ENCODE measurements at regions not wholly inside any gene's neighbourhood (a gene's known extent, or its start where the extent isn't known, plus 50 kb on each side); places are given as distances from the start of the nearest gene placed in this dataset.

GRCh38 chr14:65213316-65213715, 111.0 kb upstream of the MAX start:
- H3K4me3 Mint-ChIP-seq = no peak overlapping the region
- CTCF ChIA-PET = interaction anchor here (0.7 kb wide), 1 partner anchor 44 kb away, joined by 3 read pairs; no protein-coding TSS in a partner anchor
- peaks cover 36% of the 10 kb centered on the region for H3K4me1 Mint-ChIP-seq
- no peaks in the 10 kb centered on the region for H3K9me3 Mint-ChIP-seq (ENCODE audit: low read depth)
- H3K36me3 Mint-ChIP-seq = peaks cover 8% of the 10 kb centered on the region
- DNase-seq (no peak), ATAC-seq (no peak)
- H3K27me3 Mint-ChIP-seq = no peaks in the 10 kb centered on the region
- H3K27ac Mint-ChIP-seq = no peak overlapping the region

- Mint-ChIP-seq H3K9me3 (ENCODE audit: low read depth) (no peaks in the 10 kb centered on the region), H3K4me1 (peaks cover 22% of the 10 kb centered on the region), H3K27me3 (no peaks in the 10 kb centered on the region), H3K27ac (no peak overlapping the region), H3K36me3 (peaks cover 4% of the 10 kb centered on the region), H3K4me3 (no peak overlapping the region)
- CTCF ChIA-PET = no interaction called here
- ATAC-seq (no peak), DNase-seq (no peak)
Observed at GRCh38 chr14:65214741-65215140, 112.4 kb upstream of the MAX start.

GRCh38 chr14:65219353-65219752, 117.0 kb upstream of the MAX start:
- Mint-ChIP-seq H3K36me3 (no peaks in the 10 kb centered on the region), H3K4me3 (no peak overlapping the region), H3K9me3 (ENCODE audit: low read depth) (no peaks in the 10 kb centered on the region), H3K4me1 (peaks cover 19% of the 10 kb centered on the region), H3K27me3 (no peaks in the 10 kb centered on the region), H3K27ac (no peak overlapping the region)
- CTCF ChIA-PET = interaction anchor here (1.0 to 3.3 kb wide), 4 partner anchors 8 to 605 kb away, joined by 4 to 11 read pairs (median 4); partner anchors contain the start of gene FUT8
- no peak for ATAC-seq
- DNase-seq = no peak

GRCh38 chr14:65222440-65222858, 120.1 kb upstream of the MAX start:
- CTCF ChIA-PET = interaction anchor here (0.9 to 2.9 kb wide), 7 partner anchors 14 to 846 kb away, joined by 3 to 12 read pairs (median 5); no protein-coding TSS in a partner anchor
- Mint-ChIP-seq H3K4me1 (peaks cover 42% of the 10 kb centered on the region), H3K36me3 (no peaks in the 10 kb centered on the region), H3K27me3 (no peaks in the 10 kb centered on the region), H3K27ac (peak overlapping the region; percentile 37), H3K9me3 (ENCODE audit: low read depth) (no peaks in the 10 kb centered on the region), H3K4me3 (no peak overlapping the region)
- peak; percentile 85 for ATAC-seq
- DNase-seq = peak; percentile 71

- no peaks in the 10 kb centered on the region for H3K27me3 Mint-ChIP-seq
- H3K36me3 Mint-ChIP-seq = no peaks in the 10 kb centered on the region
- H3K4me3 Mint-ChIP-seq = no peak overlapping the region
- no peak for DNase-seq
- CTCF ChIA-PET = interaction anchor here (1.1 to 2.3 kb wide), 4 partner anchors 15 to 736 kb away, joined by 4 to 8 read pairs (median 5); no protein-coding TSS in a partner anchor
- H3K4me1 Mint-ChIP-seq = peaks cover 49% of the 10 kb centered on the region
- no peaks in the 10 kb centered on the region for H3K9me3 Mint-ChIP-seq (ENCODE audit: low read depth)
- no peak for ATAC-seq
- H3K27ac Mint-ChIP-seq = no peak overlapping the region
Observed at GRCh38 chr14:65223636-65224035, 121.3 kb upstream of the MAX start.

GRCh38 chr14:65224799-65225198, 122.5 kb upstream of the MAX start:
- Mint-ChIP-seq H3K4me3 (peak overlapping the region; percentile 8), H3K27me3 (no peaks in the 10 kb centered on the region), H3K4me1 (peaks cover 60% of the 10 kb centered on the region), H3K36me3 (no peaks in the 10 kb centered on the region), H3K27ac (peak overlapping the region; percentile 52), H3K9me3 (ENCODE audit: low read depth) (no peaks in the 10 kb centered on the region)
- ATAC-seq (peak; percentile 8), DNase-seq (no peak)
- CTCF ChIA-PET = interaction anchor here (0.8 to 2.6 kb wide), 12 partner anchors 9 to 600 kb away, joined by 3 to 11 read pairs (median 4); partner anchors contain the start of genes FNTB and FUT8

- DNase-seq (no peak), ATAC-seq (no peak)
- Mint-ChIP-seq H3K27ac (peak overlapping the region; percentile 5), H3K9me3 (ENCODE audit: low read depth) (no peaks in the 10 kb centered on the region), H3K4me1 (peaks cover 67% of the 10 kb centered on the region), H3K27me3 (no peaks in the 10 kb centered on the region), H3K36me3 (no peaks in the 10 kb centered on the region), H3K4me3 (no peak overlapping the region)
- CTCF ChIA-PET = interaction anchor here (0.6 to 2.6 kb wide), 13 partner anchors 9 to 599 kb away, joined by 3 to 11 read pairs (median 3); partner anchors contain the start of genes FNTB and FUT8
Observed at GRCh38 chr14:65225299-65226159, 123.2 kb upstream of the MAX start.

GRCh38 chr14:65226824-65227604, 124.7 kb upstream of the MAX start:
- CTCF ChIA-PET = interaction anchor here (1.4 to 1.5 kb wide), 2 partner anchors 55 to 58 kb away, joined by 3 to 4 read pairs; no protein-coding TSS in a partner anchor
- no peak overlapping the region for H3K4me3 Mint-ChIP-seq
- no peak for DNase-seq

GRCh38 chr14:65228436-65228835, 126.1 kb upstream of the MAX start:
- H3K36me3 Mint-ChIP-seq = no peaks in the 10 kb centered on the region
- no peak for DNase-seq
- ATAC-seq = peak; percentile 34
- H3K27ac Mint-ChIP-seq = peak overlapping the region; percentile 22
- H3K9me3 Mint-ChIP-seq (ENCODE audit: low read depth) = no peaks in the 10 kb centered on the region
- peak overlapping the region; percentile 6 for H3K4me3 Mint-ChIP-seq
- no peaks in the 10 kb centered on the region for H3K27me3 Mint-ChIP-seq
- CTCF ChIA-PET = interaction anchor here (0.6 to 0.9 kb wide), 2 partner anchors 77 to 249 kb away, joined by 3 read pairs; no protein-coding TSS in a partner anchor
- H3K4me1 Mint-ChIP-seq = peaks cover 54% of the 10 kb centered on the region

More at GRCh38 chr14:65226824-65227604, 124.7 kb upstream of the MAX start:
- H3K27ac Mint-ChIP-seq = no peak overlapping the region
- no peaks in the 10 kb centered on the region for H3K36me3 Mint-ChIP-seq
- H3K9me3 Mint-ChIP-seq (ENCODE audit: low read depth) = no peaks in the 10 kb centered on the region
- peaks cover 67% of the 10 kb centered on the region for H3K4me1 Mint-ChIP-seq
- ATAC-seq = no peak
- no peaks in the 10 kb centered on the region for H3K27me3 Mint-ChIP-seq

- H3K36me3 Mint-ChIP-seq = no peaks in the 10 kb centered on the region
- H3K4me1 Mint-ChIP-seq = peaks cover 48% of the 10 kb centered on the region
- no peak for ATAC-seq
- CTCF ChIA-PET = interaction anchor here (0.6 to 1.7 kb wide), 4 partner anchors 57 to 250 kb away, joined by 3 to 5 read pairs (median 3); no protein-coding TSS in a partner anchor
- peak overlapping the region; percentile 92 for H3K27ac Mint-ChIP-seq
- H3K27me3 Mint-ChIP-seq = peaks cover 6% of the 10 kb centered on the region
- no peaks in the 10 kb centered on the region for H3K9me3 Mint-ChIP-seq (ENCODE audit: low read depth)
- peak overlapping the region; percentile 80 for H3K4me3 Mint-ChIP-seq
- DNase-seq = no peak
Observed at GRCh38 chr14:65228956-65229747, 126.8 kb upstream of the MAX start.

GRCh38 chr14:65229748-65230728, 127.7 kb upstream of the MAX start:
- Mint-ChIP-seq H3K4me1 (peaks cover 42% of the 10 kb centered on the region), H3K27ac (peak overlapping the region; percentile 92)

More at GRCh38 chr14:65229748-65230728, 127.7 kb upstream of the MAX start:
- H3K36me3 Mint-ChIP-seq = no peaks in the 10 kb centered on the region
- DNase-seq = peak; percentile 61
- peak overlapping the region; percentile 80 for H3K4me3 Mint-ChIP-seq
- no peaks in the 10 kb centered on the region for H3K9me3 Mint-ChIP-seq (ENCODE audit: low read depth)
- CTCF ChIA-PET = interaction anchor here (1.0 to 1.7 kb wide), 3 partner anchors 56 to 185 kb away, joined by 3 to 5 read pairs (median 3); no protein-coding TSS in a partner anchor
- peaks cover 7% of the 10 kb centered on the region for H3K27me3 Mint-ChIP-seq
- ATAC-seq = peak; percentile 85

All from activated CD8-positive, alpha-beta memory T cell treated with anti-CD3 and anti-CD28 coated beads, Interleukin-2, amount 10 ng/mL, durations not matched to agents 7 days and 5 days (primary cell).